Mesenchymal stem cell (in vitro differentiated cells and primary cell): ENCODE measurements at regions not wholly inside any gene's neighbourhood (a gene's known extent, or its start where the extent isn't known, plus 50 kb on each side); places are given as distances from the start of the nearest gene placed in this dataset.

Experiments
- DNase-seq: peaks from one replicate; pipeline ENCODE4 v3.0.0-alpha.2; 2013
- H2AFZ ChIP-seq: one replicate; pipeline ENCODE4 v1.6.1; 2013; ENCODE audit warnings: low read depth, mild to moderate bottlenecking, control low read depth, inconsistent platforms, low read length, moderate library complexity
- H2AK5ac ChIP-seq: 2 replicates; pipeline ENCODE4 v1.6.1; 2013; ENCODE audit warnings: low read length, moderate library complexity, mild to moderate bottlenecking, inconsistent platforms; ENCODE audit not compliant: severe bottlenecking
- H2BK120ac ChIP-seq: one replicate; pipeline ENCODE4 v1.6.1; 2013; ENCODE audit warnings: low read depth, mild to moderate bottlenecking, inconsistent platforms, low read length, moderate library complexity
- H2BK12ac ChIP-seq, 2 experiments: one replicate each; pipeline ENCODE4 v1.6.1; 2013; ENCODE audit warnings: inconsistent platforms in 2 of 2, low read length in 2 of 2, mild to moderate bottlenecking in 2 of 2, moderate library complexity in 2 of 2, control low read depth in 1 of 2
- H2BK15ac ChIP-seq: one replicate; pipeline ENCODE4 v1.6.1; 2013; ENCODE audit warnings: mild to moderate bottlenecking, low read depth, inconsistent platforms; ENCODE audit not compliant: poor library complexity, severe bottlenecking
- H2BK5ac ChIP-seq: 2 replicates; pipeline ENCODE4 v1.6.1; 2013; ENCODE audit warnings: low read depth, mild to moderate bottlenecking, low read length, control low read depth, inconsistent platforms; ENCODE audit not compliant: poor library complexity, severe bottlenecking
- H3K14ac ChIP-seq, 2 experiments: one replicate each; pipeline ENCODE4 v1.6.1; 2013; ENCODE audit warnings: inconsistent platforms in 2 of 2, low read length in 2 of 2, control low read depth in 1 of 2, mild to moderate bottlenecking in 1 of 2, moderate library complexity in 1 of 2
- H3K18ac ChIP-seq, 2 experiments: one replicate each; pipeline ENCODE4 v1.6.1; 2013; ENCODE audit warnings: inconsistent platforms in 2 of 2, low read length in 2 of 2, control low read depth in 1 of 2, low read depth in 1 of 2, mild to moderate bottlenecking in 1 of 2
- H3K23ac ChIP-seq, 2 experiments: one replicate each; pipeline ENCODE4 v1.6.1; 2013; ENCODE audit warnings: inconsistent platforms in 2 of 2, low read length in 2 of 2, mild to moderate bottlenecking in 2 of 2, moderate library complexity in 2 of 2, control low read depth in 1 of 2
- H3K27ac ChIP-seq: 2 replicates; pipeline ENCODE4 v1.5.1; 2013; ENCODE audit warnings: mild to moderate bottlenecking, moderate library complexity, low read length, control low read depth, inconsistent platforms; ENCODE audit not compliant: poor library complexity, severe bottlenecking
- H3K27me3 ChIP-seq, 2 experiments: 2 replicates each; pipeline versions ENCODE4 v1.6.1 to v1.7.0; 2013; ENCODE audit warnings: low read length in 2 of 2, mild to moderate bottlenecking in 2 of 2, moderate library complexity in 2 of 2, control low read depth in 1 of 2, inconsistent platforms in 1 of 2; ENCODE audit not compliant: control insufficient read depth in 1 of 2, insufficient read depth in 1 of 2
- H3K36me3 ChIP-seq, 2 experiments: 2 replicates each; pipeline versions ENCODE4 v1.6.1 to v1.7.0; 2013; ENCODE audit warnings: low read length in 2 of 2, control low read depth in 1 of 2, inconsistent platforms in 1 of 2, low read depth in 1 of 2, mild to moderate bottlenecking in 1 of 2; ENCODE audit not compliant: insufficient read depth in 2 of 2, control insufficient read depth in 1 of 2
- H3K4ac ChIP-seq, 2 experiments: one replicate each; pipeline ENCODE4 v1.6.1; 2013; ENCODE audit warnings: inconsistent platforms in 2 of 2, low read length in 2 of 2, mild to moderate bottlenecking in 2 of 2, moderate library complexity in 2 of 2, control low read depth in 1 of 2, low read depth in 1 of 2
- H3K4me1 ChIP-seq: 2 replicates; pipeline ENCODE4 v1.6.1; 2013; ENCODE audit warnings: low read depth, low read length, control low read depth; ENCODE audit not compliant: control insufficient read depth, insufficient read depth
- H3K4me2 ChIP-seq: 2 replicates; pipeline ENCODE4 v1.6.1; 2013; ENCODE audit warnings: low read length, mild to moderate bottlenecking, inconsistent platforms; ENCODE audit not compliant: poor library complexity, severe bottlenecking
- H3K4me3 ChIP-seq, 2 experiments: 2 replicates each; pipeline versions ENCODE4 v1.5.1 to v1.7.0; 2013; ENCODE audit warnings: low read length in 2 of 2, mild to moderate bottlenecking in 2 of 2, control low read depth in 1 of 2, low read depth in 1 of 2; ENCODE audit not compliant: insufficient read depth in 1 of 2
- H3K79me1 ChIP-seq: replicated peaks from 2 replicates; pipeline ENCODE4 v1.6.1; 2013; ENCODE audit warnings: mild to moderate bottlenecking, control low read depth, low read length, inconsistent platforms; ENCODE audit not compliant: poor library complexity, severe bottlenecking
- H3K9ac ChIP-seq: 2 replicates; pipeline ENCODE4 v1.7.0; 2013; ENCODE audit warnings: mild to moderate bottlenecking, low read length, moderate library complexity
- H3K9me3 ChIP-seq: 2 replicates; pipeline ENCODE4 v1.7.0; 2013; ENCODE audit warnings: mild to moderate bottlenecking, low read length; ENCODE audit not compliant: control insufficient read depth
- H4K8ac ChIP-seq: one replicate; pipeline ENCODE4 v1.6.1; 2013; ENCODE audit warnings: inconsistent platforms, mild to moderate bottlenecking, low read length, moderate library complexity
- H4K91ac ChIP-seq: one replicate; pipeline ENCODE4 v1.6.1; 2013; ENCODE audit warnings: mild to moderate bottlenecking, low read length, inconsistent platforms
- WGBS: methylation state at CpG from one replicate; pipeline ENCODE4 v1.1.7; 2013; ENCODE audit warnings: mixed read lengths; 5-methylcytosine and 5-hydroxymethylcytosine counted together

GRCh38 chr20:59473742-59474141 is 130.6 kb upstream of the PHACTR3 start:
- Histone ChIP-seq H3K4ac (no peak overlapping the region), H2AK5ac (no peak overlapping the region), H4K8ac (no peak overlapping the region), H3K18ac (no peak overlapping the region), H3K79me1 (no peaks in the 10 kb centered on the region), H3K14ac (no peak overlapping the region), H3K27me3 (peaks cover 0 to 8% of the 10 kb centered on the region in 2 experiments), H3K36me3 (no peaks in the 10 kb centered on the region), H2BK12ac (no peak overlapping the region), H2BK120ac (no peak overlapping the region), H3K4me3 (no peak overlapping the region), H3K23ac (no peak overlapping the region), H2BK5ac (no peak overlapping the region), H2BK15ac (no peak overlapping the region), H3K4me2 (no peak overlapping the region), H4K91ac (no peak overlapping the region), H2AFZ (no peak overlapping the region), H3K27ac (no peak overlapping the region), H3K9ac (no peak overlapping the region), H3K4me1 (no peaks in the 10 kb centered on the region), H3K9me3 (no peaks in the 10 kb centered on the region)
- no peak for DNase-seq
- 77% methylated on average over 2 of the region's 2 CpGs for WGBS

GRCh38 chr20:59481067-59481466 is 123.3 kb upstream of the PHACTR3 start:
- 74% methylated on average over 8 of the region's 10 CpGs for WGBS
- no peak overlapping the region for H4K91ac ChIP-seq
- no peak overlapping the region for H4K8ac ChIP-seq
- no peak for DNase-seq
- H2BK5ac ChIP-seq: no peak overlapping the region
- no peak overlapping the region for H3K4me3 ChIP-seq
- H3K4me2 ChIP-seq: no peak overlapping the region
- H2BK12ac ChIP-seq: no peak overlapping the region
- H3K4ac ChIP-seq: no peak overlapping the region
- H3K27ac ChIP-seq: no peak overlapping the region
- no peak overlapping the region for H3K9ac ChIP-seq
- no peaks in the 10 kb centered on the region for H3K4me1 ChIP-seq
- no peak overlapping the region for H3K23ac ChIP-seq
- H3K36me3 ChIP-seq: no peaks in the 10 kb centered on the region
- peaks cover 0 to 16% of the 10 kb centered on the region in 2 experiments for H3K27me3 ChIP-seq
- H3K79me1 ChIP-seq: no peaks in the 10 kb centered on the region
- no peak overlapping the region for H3K14ac ChIP-seq
- H2BK15ac ChIP-seq: no peak overlapping the region
- H2AFZ ChIP-seq: no peak overlapping the region
- no peaks in the 10 kb centered on the region for H3K9me3 ChIP-seq
- no peak overlapping the region for H2AK5ac ChIP-seq
- no peak overlapping the region for H3K18ac ChIP-seq
- no peak overlapping the region for H2BK120ac ChIP-seq

GRCh38 chr20:59481477-59482018 is 122.8 kb upstream of the PHACTR3 start:
- no peak overlapping the region for H3K4ac ChIP-seq
- H3K4me3 ChIP-seq: no peak overlapping the region
- no peaks in the 10 kb centered on the region for H3K36me3 ChIP-seq
- WGBS: 71% methylated on average over 9 of the region's 10 CpGs
- no peak overlapping the region for H4K91ac ChIP-seq
- no peak overlapping the region for H3K18ac ChIP-seq
- no peak for DNase-seq
- no peak overlapping the region for H4K8ac ChIP-seq
- no peaks in the 10 kb centered on the region for H3K9me3 ChIP-seq
- H2AFZ ChIP-seq: no peak overlapping the region
- H2BK5ac ChIP-seq: no peak overlapping the region
- H2BK15ac ChIP-seq: no peak overlapping the region
- no peak overlapping the region for H3K9ac ChIP-seq
- no peak overlapping the region for H3K27ac ChIP-seq
- H2BK12ac ChIP-seq: no peak overlapping the region
- H2BK120ac ChIP-seq: no peak overlapping the region
- no peak overlapping the region for H3K23ac ChIP-seq
- no peaks in the 10 kb centered on the region for H3K4me1 ChIP-seq
- H3K14ac ChIP-seq: no peak overlapping the region
- no peak overlapping the region for H3K4me2 ChIP-seq
- no peak overlapping the region for H2AK5ac ChIP-seq
- H3K79me1 ChIP-seq: no peaks in the 10 kb centered on the region
- H3K27me3 ChIP-seq: peaks cover 0 to 16% of the 10 kb centered on the region in 2 experiments

GRCh38 chr20:59482351-59483187 is 121.8 kb upstream of the PHACTR3 start:
- Histone ChIP-seq H2BK5ac (no peak overlapping the region), H2AFZ (no peak overlapping the region), H3K9me3 (no peaks in the 10 kb centered on the region), H3K4ac (no peak overlapping the region), H2BK12ac (no peak overlapping the region), H2AK5ac (no peak overlapping the region), H3K4me1 (no peaks in the 10 kb centered on the region), H3K4me3 (no peak overlapping the region), H2BK15ac (no peak overlapping the region), H3K14ac (no peak overlapping the region), H4K91ac (no peak overlapping the region), H3K79me1 (no peaks in the 10 kb centered on the region), H3K23ac (no peak overlapping the region), H4K8ac (no peak overlapping the region), H3K9ac (no peak overlapping the region), H3K36me3 (no peaks in the 10 kb centered on the region), H3K27ac (no peak overlapping the region), H3K27me3 (peaks cover 0 to 16% of the 10 kb centered on the region in 2 experiments), H3K18ac (no peak overlapping the region), H2BK120ac (no peak overlapping the region), H3K4me2 (no peak overlapping the region)
- 82% methylated on average over 10 of the region's 17 CpGs for WGBS
- no peak for DNase-seq
